HG02642 (cell line): ENCODE measurements at regions not wholly inside any gene's neighbourhood (a gene's known extent, or its start where the extent isn't known, plus 50 kb on each side); places are given as distances from the start of the nearest gene placed in this dataset.
"Not testable (repeated sequence)": the region's sequence is repeated elsewhere in the genome, so short reads cannot be mapped to it uniquely, and the experiment has no call there.

Experiments
- ATAC-seq: cut with Tn5 transposase; IDR thresholded peaks from one replicate; pipeline ENCODE4 v1.9.1; 2021; ENCODE audit warnings: mild to moderate bottlenecking; ENCODE audit not compliant: unreplicated experiment, poor library complexity

DNA sequence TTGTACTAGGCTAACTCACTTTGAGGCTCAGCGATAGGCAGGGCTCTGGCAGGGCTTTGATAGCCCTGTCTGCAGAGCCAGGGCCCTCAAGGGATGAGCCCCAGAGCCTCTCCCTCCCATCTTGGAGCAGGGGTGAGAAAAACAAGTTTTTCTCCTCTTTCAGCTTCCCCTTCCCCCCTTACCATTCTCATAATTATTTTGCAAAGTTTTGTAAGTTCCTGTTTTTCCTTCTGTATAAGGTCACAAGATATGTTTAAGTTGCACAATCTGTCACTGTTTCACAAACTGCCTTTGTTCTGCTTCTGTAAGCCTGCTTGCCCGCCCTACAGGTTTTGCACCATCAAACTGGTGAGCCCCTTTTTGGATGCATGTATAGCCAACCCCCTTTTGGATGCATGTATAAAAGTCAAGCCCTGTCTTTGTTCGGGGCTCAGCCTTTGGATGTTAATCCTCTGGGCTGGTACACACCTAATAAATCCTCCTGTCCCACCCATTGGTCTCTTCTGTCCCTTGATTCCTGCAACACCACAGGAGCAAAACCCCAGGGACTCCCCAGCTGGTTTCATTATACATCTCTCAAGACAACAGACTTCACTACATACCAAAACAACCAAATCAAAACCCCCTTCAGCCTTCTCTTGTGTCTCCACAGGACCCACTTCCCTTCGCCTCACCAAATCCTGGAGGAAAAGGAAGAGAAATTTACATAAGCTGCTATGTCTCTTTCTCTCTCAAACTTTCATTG is 52.5 kb upstream of the RESF1 start:
- no peak for ATAC-seq

DNA sequence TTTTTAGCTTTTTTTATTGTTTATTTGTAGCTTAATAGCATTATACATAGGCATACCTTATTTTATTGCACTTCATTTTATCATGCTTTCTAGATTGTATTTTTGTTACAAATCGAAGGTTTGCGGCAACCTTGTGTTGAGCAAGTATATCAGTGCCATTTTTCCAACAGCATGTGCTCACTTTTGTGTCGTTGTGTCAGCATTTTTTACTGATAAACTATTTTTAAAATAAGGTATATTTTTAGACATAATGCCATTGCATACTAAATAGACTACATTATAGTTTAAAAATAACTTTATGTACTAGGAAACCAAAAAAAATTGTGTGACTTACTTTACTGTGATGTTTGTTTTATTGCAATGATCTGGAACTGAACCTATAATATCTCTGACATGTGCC is 56.2 kb upstream of the RESF1 start:
- no peak for ATAC-seq

GRCh38 chr12:31900271-31900670 is 58.9 kb upstream of the RESF1 start:
- ATAC-seq: no peak

GRCh38 chr12:31899109-31899508 is 60.1 kb upstream of the RESF1 start:
- no peak for ATAC-seq

- ATAC-seq: no peak
Measured at GRCh38 chr12:31897781-31898503, 61.3 kb upstream of the RESF1 start.

GRCh38 chr12:31897092-31897491 is 62.1 kb upstream of the RESF1 start:
- not testable (repeated sequence) for ATAC-seq

DNA sequence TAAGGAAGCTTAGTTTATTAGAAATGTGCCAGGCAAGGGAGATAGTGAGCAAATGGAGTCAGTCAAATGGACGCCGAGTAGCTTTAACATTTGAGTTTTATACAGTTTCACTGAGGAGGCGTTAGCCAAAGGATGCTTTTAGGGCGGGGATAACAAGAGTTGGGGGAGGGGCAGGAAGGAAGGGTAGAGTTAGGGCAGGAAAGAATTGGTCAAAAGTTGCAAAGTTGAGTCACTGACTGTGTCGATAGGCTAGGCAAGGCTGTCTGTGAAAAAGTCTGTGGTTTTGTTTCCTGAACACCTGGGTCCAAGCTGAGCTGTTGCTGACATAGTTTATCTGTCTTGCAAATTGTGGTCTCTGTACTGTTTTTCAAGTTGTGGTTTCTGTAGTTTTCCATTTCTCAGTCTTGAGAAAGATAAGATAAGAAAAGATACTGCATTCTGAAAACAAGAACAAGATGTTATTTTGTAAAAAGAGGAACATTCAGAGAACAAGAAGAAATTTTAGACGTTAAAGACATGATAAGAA is 62.6 kb upstream of the RESF1 start:
- peak; percentile 99 for ATAC-seq

- no peak for ATAC-seq
Measured at GRCh38 chr12:31895449-31896150, 63.6 kb upstream of the RESF1 start.

DNA sequence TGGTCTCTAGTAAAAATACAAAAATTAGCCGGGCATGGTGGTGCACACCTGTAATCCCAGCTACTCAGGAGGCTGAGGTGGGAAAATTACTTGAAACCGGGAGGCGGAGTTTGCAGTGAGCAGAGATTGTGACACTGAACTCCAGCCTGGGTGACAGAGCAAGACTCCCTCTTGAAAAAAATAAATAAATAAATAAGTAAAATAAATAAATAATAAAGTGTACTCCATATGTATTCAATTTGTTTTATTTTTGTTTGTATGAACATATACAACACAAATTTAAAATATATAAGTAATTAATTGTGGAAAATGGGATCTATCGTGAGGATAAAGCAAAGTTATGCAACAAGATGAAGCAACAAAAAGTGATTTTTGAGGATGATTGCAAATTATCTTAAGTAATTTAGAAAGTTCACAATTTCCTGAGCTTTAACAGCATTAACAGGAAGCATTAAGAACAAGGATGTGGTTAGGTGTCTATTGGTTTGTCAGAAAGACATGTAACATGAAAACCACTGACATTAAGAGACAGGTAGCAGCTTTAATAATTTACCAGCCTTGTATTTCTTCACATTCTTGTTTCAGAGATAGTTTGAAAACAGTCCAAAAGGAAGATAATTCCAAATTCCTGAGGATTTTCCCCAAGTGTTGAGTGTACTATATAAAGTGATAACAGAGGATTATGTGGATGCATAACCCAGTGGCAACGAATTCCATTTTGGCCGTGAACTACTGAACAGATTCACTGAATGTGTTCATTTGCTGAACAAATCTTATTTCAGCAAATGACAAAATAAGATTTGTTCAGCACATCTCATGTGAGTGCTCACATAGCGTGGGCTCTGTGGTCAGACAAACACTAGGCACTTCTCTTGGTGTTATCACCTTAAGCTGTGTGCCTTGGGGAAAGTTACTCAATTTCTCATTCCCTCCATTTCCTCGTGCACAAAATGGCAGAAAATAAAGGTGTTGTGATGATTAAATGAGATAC is 68.6 kb upstream of the RESF1 start:
- ATAC-seq: no peak

- ATAC-seq: no peak
Measured at GRCh38 chr12:31887109-31887811, 72.0 kb upstream of the RESF1 start.

- not testable (repeated sequence) for ATAC-seq
Measured at GRCh38 chr12:31882682-31883081, 76.5 kb upstream of the RESF1 start.

GRCh38 chr12:31880340-31880739 is 78.9 kb upstream of the RESF1 start:
- no peak for ATAC-seq

DNA sequence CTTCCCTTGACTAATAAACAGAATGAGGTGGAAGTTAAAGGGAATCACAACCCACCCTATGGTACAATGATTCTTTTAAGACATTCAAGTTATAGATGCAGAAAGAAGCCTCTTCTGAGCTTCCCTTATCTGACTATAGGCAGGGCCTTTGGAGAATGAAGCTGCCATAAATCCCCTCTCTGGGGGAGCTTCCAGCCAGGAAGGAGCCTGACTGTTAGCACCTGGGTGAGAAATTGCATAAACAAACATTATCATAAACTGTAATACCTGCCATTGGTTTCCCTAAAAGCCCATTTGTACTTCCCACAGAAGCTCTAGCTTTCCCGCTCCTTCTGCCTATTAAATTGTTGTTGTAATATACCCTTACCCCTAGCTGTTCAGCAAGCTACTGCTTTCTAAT is 81.3 kb upstream of the RESF1 start:
- ATAC-seq: no peak

GRCh38 chr12:31876568-31877424 is 82.4 kb upstream of the RESF1 start:
- no peak for ATAC-seq

GRCh38 chr12:31875609-31875964 is 83.6 kb upstream of the RESF1 start:
- ATAC-seq: no peak

DNA sequence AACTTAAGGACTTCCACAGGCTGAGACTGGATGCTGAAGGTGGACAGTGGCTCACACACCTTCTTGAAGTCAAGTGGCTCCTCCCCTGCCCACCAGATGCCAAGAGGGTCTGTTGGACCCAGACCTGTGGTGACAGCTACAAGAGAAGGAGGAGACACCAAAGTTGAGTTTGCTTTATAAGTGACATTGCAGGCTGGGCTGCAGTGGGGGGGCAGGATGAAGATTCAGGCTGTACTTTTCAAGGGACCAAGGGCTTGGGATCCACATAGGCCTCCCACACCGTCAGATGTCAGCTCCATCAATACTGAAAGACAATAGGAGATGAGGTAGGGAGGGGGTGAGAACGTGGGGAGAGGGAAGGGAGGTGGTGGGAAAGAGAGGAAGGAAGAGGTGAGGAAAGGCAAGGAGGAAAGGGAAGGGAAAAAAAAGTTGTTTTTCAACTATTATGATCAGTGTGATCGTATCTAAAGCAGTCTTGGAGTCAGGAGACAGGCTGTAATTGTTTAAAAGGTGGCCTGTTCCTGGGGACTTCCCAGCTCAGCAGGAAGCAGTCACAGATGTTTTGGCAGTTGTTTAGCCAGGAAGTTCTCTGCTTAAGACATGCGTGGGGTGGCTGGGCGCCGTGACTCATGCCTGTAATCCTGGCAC is 84.1 kb upstream of the RESF1 start:
- ATAC-seq: peak; percentile 85

DNA sequence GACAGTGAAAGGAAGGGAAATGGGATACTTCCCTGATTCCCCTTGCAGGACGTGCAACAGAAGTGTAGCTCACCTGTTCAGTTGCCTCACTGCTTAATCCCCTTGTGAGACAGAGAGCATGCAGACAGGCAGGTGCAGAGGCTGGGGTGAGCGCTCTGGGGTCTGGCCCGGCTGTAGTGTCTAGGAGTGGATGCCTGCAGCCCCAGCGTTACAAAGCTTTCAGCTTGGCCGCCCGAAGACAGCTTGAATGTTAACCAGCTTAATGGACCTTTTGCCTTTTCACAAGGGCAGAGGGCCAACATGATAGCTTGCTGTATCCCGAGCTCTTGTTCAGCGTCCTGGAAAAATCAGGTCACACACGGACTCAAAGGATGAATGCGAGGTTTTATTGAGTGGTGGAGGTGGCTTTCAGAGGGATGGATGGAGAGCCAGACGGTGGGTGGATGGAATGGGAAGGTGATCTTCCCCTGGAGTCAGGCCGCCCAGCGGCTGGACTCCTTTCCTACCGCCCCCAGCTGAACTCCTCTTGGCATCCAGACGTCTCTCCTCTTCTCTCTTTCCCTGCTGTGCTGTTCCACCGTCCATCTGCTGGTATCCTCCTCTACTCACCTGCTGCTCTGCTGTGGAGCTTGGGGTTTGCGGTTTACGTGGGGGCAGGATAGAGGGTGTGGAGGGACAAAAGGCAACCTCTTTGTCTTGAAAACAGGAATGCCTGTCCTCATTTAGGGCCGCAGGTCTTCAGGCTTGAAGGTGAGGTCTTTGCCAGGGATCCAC is 86.2 kb upstream of the RESF1 start:
- ATAC-seq: no peak
